Heart left ventricle (tissue), 16 donors: ENCODE measurements at regions not wholly inside any gene's neighbourhood (a gene's known extent, or its start where the extent isn't known, plus 50 kb on each side); places are given as distances from the start of the nearest gene placed in this dataset.
"Not testable (repeated sequence)": the region's sequence is repeated elsewhere in the genome, so short reads cannot be mapped to it uniquely, and the experiment has no call there.

Experiments used
- ATAC-seq, 4 donors: fragments of 200-7000 bp; cut with Tn5 transposase; one replicate each; pipeline ENCODE4 v1.9.1; 2020 to 2022; ENCODE audit warnings: moderate library complexity in 4 of 4, mild to moderate bottlenecking in 3 of 4, moderate number of reproducible peaks in 1 of 4
- DNase-seq, 5 donors: peaks; one replicate each; pipeline ENCODE4 v3.0.0-alpha.2; 2020
- H3K27ac ChIP-seq, 12 donors: fragments of 200-600 bp; sonication (generic) in 4 of 12; one replicate each; pipeline versions ENCODE4 v1.5.0 to v1.8.0; 2016 to 2022; ENCODE audit warnings: mild to moderate bottlenecking in 2 of 12
- H3K27me3 ChIP-seq, 9 donors: fragments of 200-600 bp; sonication (generic) in 2 of 9; one replicate each; pipeline versions ENCODE4 v1.5.1 to v1.8.0; 2016 to 2022; ENCODE audit warnings: mild to moderate bottlenecking in 3 of 9
- H3K36me3 ChIP-seq, 9 donors: fragments of 200-600 bp; sonication (generic) in 2 of 9; one replicate each; pipeline versions ENCODE4 v1.5.0 to v1.8.0; 2018 to 2022; ENCODE audit warnings: mild to moderate bottlenecking in 2 of 9
- H3K4me1 ChIP-seq, 12 donors: fragments of 200-600 bp; sonication (generic) in 4 of 12; one replicate each; pipeline versions ENCODE4 v1.5.0 to v1.8.0; 2016 to 2022; ENCODE audit warnings: mild to moderate bottlenecking in 3 of 12
- H3K4me3 ChIP-seq, 12 donors: fragments of 200-600 bp; sonication (generic) in 4 of 12; one replicate each; pipeline versions ENCODE4 v1.5.0 to v1.8.0; 2017 to 2022; ENCODE audit warnings: mild to moderate bottlenecking in 9 of 12, moderate library complexity in 4 of 12
- H3K9me3 ChIP-seq, 12 donors: fragments of 200-600 bp; sonication (generic) in 4 of 12; one replicate each; pipeline versions ENCODE4 v1.5.0 to v1.8.0; 2016 to 2022; ENCODE audit warnings: mild to moderate bottlenecking in 1 of 12
- POLR2A ChIP-seq, 2 donors: fragments of 450-650 bp; IDR thresholded peaks; one replicate each; pipeline ENCODE4 v1.6.1; 2017; ENCODE audit warnings: antibody characterized with exemption in 2 of 2, mild to moderate bottlenecking in 2 of 2, moderate library complexity in 2 of 2
- WGBS, 4 donors: extraction: QIAGEN DNeasy Blood & Tissue Kit in 2 of 4; methylation state at CpG; one replicate each; pipeline versions ENCODE4 v1.1.5 to v1.1.7; 2013 to 2018; 5-methylcytosine and 5-hydroxymethylcytosine counted together
- intact Hi-C, 10 donors: fragments of 100-400 bp; cut with DNase I; formaldehyde crosslinking; loops; one replicate each; pipeline versions ENCODE4 v1.11.1 to v1.14.2; 2022
- TF ChIP-seq, protein P1 (sequence below), 12 donors: fragments of 200-600 bp; sonication (generic) in 4 of 12; IDR thresholded peaks; one replicate each; pipeline versions ENCODE4 v1.5.0 to v1.8.0; 2018 to 2022; ENCODE audit warnings: antibody characterized with exemption in 12 of 12, mild to moderate bottlenecking in 5 of 12
- donor health status: ischemic (EF 13 %, LVEDD 7.1; RV severe dilation, severe dysfunction).
- donor health status: healthy with polysubstance abuse.
- donor health status: DM: no; HTN: yes; CAD: no.
- donor health status: DM: no; HTN: no; CAD: no.
- donor health status: ischemic (EF 25% LVEDD 6.9; RV normal size, moderate dysfunction).
- donor health status: ischemic (EF 25% LVEDD 5.7; RV mildly dilated, moderate dysfunction).
- donor health status: healthy.
- donor health status: DM: yes; HTN: yes; CAD: no.
- donor health status: ischemic (EF 35%, LVEDD 5.7; RV mildly dilated, moderate dysfunction).
- donor health status: nonischemic (EF 11% LVEDD 7.7; RV severe dilation, severe dysfunction).
- donor health status: DM: yes; HTN: yes; CAD: no.
- donor health status: PGD.
- donor health status: ischemic (EF 29% LVEDD 5.4; RV normal size, mild dysfunction).
- donor health status: nonischemic (EF 23%, LVEDD 6.1; RV moderate dilation, normal function).

GRCh38 chr18:14963246-14963645 lies 215.3 kb downstream of the ANKRD30B start:
- H3K4me3 ChIP-seq, result no peak overlapping the region
- intact Hi-C loops, result no loop called here
- ATAC-seq, result no peak
- H3K4me1 ChIP-seq, result no peaks in the 10 kb centered on the region
- no peaks in the 10 kb centered on the region for H3K9me3 ChIP-seq
- DNase-seq, result no peak
- H3K36me3 ChIP-seq, result no peaks in the 10 kb centered on the region
- H3K27me3 ChIP-seq, result peaks cover 0 to 5% (median 0%) of the 10 kb centered on the region in 9 donors
- H3K27ac ChIP-seq, result no peak overlapping the region
- no peak for TF ChIP-seq POLR2A (IDR thresholded peaks at IDR 0.05)
- TF ChIP-seq, protein P1, sequence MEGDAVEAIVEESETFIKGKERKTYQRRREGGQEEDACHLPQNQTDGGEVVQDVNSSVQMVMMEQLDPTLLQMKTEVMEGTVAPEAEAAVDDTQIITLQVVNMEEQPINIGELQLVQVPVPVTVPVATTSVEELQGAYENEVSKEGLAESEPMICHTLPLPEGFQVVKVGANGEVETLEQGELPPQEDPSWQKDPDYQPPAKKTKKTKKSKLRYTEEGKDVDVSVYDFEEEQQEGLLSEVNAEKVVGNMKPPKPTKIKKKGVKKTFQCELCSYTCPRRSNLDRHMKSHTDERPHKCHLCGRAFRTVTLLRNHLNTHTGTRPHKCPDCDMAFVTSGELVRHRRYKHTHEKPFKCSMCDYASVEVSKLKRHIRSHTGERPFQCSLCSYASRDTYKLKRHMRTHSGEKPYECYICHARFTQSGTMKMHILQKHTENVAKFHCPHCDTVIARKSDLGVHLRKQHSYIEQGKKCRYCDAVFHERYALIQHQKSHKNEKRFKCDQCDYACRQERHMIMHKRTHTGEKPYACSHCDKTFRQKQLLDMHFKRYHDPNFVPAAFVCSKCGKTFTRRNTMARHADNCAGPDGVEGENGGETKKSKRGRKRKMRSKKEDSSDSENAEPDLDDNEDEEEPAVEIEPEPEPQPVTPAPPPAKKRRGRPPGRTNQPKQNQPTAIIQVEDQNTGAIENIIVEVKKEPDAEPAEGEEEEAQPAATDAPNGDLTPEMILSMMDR (IDR thresholded peaks at IDR 0.05), result no peak
- 72 to 97% (median 86%) methylated on average over 3 to 6 of the region's 6 CpGs for WGBS, 4 donors

DNA sequence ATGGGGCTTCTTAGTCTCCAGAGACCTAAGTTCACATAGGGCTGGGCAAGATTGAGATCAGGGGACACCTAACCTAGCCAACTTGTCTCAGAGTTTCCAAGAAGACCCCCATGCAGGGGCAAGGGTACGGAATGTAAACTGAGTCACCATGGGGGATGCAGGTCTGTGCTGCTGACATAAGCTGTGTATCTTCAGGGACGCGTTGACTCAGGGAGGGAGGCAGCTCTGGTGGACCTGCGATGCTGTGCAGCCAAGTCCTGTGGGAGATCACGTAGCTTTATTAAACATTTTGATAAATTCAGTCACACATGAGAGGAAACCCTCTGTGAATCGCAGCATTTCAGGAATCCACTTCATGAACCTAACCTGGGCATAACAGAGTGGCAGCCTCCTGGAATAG lies 216.0 kb downstream of the ANKRD30B start:
- Histone ChIP-seq H3K36me3 (no peaks in the 10 kb centered on the region), H3K27me3 (peaks cover 0 to 5% (median 0%) of the 10 kb centered on the region in 9 donors), H3K4me1 (no peaks in the 10 kb centered on the region), H3K4me3 (no peak overlapping the region), H3K27ac (no peak overlapping the region), H3K9me3 (no peaks in the 10 kb centered on the region)
- no peak for TF ChIP-seq POLR2A (IDR thresholded peaks at IDR 0.05)
- TF ChIP-seq, protein P1 (IDR thresholded peaks at IDR 0.05), result no peak
- DNase-seq, result no peak
- intact Hi-C loops, result no loop called here
- WGBS, 4 donors, result 83 to 85% (median 85%) methylated on average over 5 to 6 of the region's 6 CpGs
- ATAC-seq, result no peak

DNA sequence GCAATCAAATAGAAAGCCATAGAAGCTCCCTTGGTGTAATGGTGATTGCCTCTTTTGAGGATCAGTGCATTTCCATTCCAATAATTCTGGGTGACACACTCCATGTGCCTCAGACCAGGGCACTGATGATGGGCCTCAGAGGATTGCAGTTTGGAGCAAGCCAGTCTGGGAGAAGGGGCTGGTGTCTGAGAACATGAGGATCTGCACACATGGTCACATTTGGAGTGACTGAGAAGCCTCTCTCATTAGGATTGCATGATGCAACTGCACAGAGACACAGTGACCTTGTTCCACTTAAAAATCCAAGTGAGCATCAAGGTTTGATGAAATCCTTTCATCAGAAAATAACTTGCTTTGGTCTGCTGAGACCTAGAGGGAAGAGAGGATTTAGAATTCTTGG lies 216.4 kb downstream of the ANKRD30B start:
- no peaks in the 10 kb centered on the region for H3K4me1 ChIP-seq
- no peak overlapping the region for H3K27ac ChIP-seq
- TF ChIP-seq POLR2A (IDR thresholded peaks at IDR 0.05), result no peak
- TF ChIP-seq, protein P1 (IDR thresholded peaks at IDR 0.05), result no peak
- no peaks in the 10 kb centered on the region for H3K9me3 ChIP-seq
- peaks cover 0 to 5% (median 0%) of the 10 kb centered on the region in 9 donors for H3K27me3 ChIP-seq
- no peak for ATAC-seq
- intact Hi-C loops, result no loop called here
- H3K4me3 ChIP-seq, result no peak overlapping the region
- DNase-seq, result no peak
- no peaks in the 10 kb centered on the region for H3K36me3 ChIP-seq

DNA sequence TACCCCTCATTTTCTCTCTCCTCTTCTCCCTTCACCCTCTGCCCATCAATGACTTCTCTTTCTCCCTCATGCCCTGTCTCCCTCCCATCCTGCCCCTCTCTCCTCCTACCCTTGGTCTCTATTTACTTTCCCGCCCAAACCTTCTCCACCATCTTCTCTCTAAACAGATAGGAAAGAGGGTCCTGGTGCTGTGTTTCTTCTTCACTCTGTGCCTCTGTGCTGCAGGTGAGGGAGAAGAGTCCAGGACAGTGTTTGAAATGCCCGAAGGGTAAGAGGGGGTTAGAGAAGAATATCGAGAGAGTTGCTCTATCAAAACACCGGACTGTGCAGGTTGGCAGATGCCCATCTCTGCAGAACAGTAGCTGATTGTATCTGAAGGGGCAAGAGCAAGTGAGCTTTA lies 217.0 kb downstream of the ANKRD30B start:
- WGBS, 4 donors, result 85 to 91% (median 87%) methylated on average over 4 of the region's 4 CpGs
- H3K9me3 ChIP-seq, H3K27ac ChIP-seq, H3K4me1 ChIP-seq, H3K4me3 ChIP-seq, intact Hi-C loops, H3K36me3 ChIP-seq, ATAC-seq, H3K27me3 ChIP-seq, DNase-seq: not testable (repeated sequence)

DNA sequence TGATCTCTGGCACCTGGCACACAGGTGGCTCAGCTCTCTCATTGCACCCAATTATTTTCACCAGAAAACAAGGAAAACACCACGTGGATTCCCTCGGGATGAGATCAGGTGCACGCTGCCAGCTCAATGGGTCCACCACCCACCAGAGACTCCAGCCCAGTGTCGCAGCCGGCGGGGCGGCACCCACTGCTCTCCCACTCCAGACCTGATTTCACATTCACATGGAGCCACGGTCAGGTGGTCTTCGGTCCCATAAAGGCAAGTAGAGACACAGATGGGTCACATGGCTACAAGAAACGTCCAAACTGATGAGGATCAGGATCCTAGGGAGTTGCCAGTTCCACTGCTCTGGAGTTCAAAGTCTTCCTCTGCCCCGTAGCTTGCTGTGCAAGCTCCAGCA lies 217.6 kb downstream of the ANKRD30B start:
- no peaks in the 10 kb centered on the region for H3K4me1 ChIP-seq
- 74 to 83% (median 80%) methylated on average over 10 to 11 of the region's 11 CpGs for WGBS, 4 donors
- no peaks in the 10 kb centered on the region for H3K36me3 ChIP-seq
- DNase-seq, result no peak
- no peak overlapping the region for H3K27ac ChIP-seq
- H3K27me3 ChIP-seq, result no peaks in the 10 kb centered on the region
- ATAC-seq, result no peak
- TF ChIP-seq, protein P1 (IDR thresholded peaks at IDR 0.05), result no peak
- TF ChIP-seq POLR2A (IDR thresholded peaks at IDR 0.05), result no peak
- no peak overlapping the region for H3K4me3 ChIP-seq
- no peaks in the 10 kb centered on the region for H3K9me3 ChIP-seq
- intact Hi-C loops, result no loop called here

- H3K36me3 ChIP-seq, H3K4me3 ChIP-seq, H3K9me3 ChIP-seq, H3K4me1 ChIP-seq, H3K27ac ChIP-seq, DNase-seq, H3K27me3 ChIP-seq, ATAC-seq, intact Hi-C loops: not testable (repeated sequence)
- 67 to 96% (median 72%) methylated on average over 3 of the region's 3 CpGs for WGBS, 4 donors
Observed at GRCh38 chr18:14967246-14967645, 219.3 kb downstream of the ANKRD30B start.
